SU-DHL-6 (cell line): ENCODE measurements at regions not wholly inside any gene's neighbourhood (a gene's known extent, or its start where the extent isn't known, plus 50 kb on each side); places are given as distances from the start of the nearest gene placed in this dataset.

Source experiments
- H2AFZ ChIP-seq: fragments of 200-600 bp; sonication (generic); 2 replicates; pipeline ENCODE4 v1.6.1; 2014; ENCODE audit warnings: low read depth, mild to moderate bottlenecking, moderate library complexity, mixed read lengths, antibody characterized with exemption, low read length; ENCODE audit not compliant: severe bottlenecking
- H3F3A ChIP-seq: fragments of 200-600 bp; shearing (Covaris generic); 2 replicates; pipeline ENCODE4 v1.6.0; 2016; ENCODE audit warnings: antibody characterized with exemption, mild to moderate bottlenecking; ENCODE audit not compliant: insufficient read depth
- H3K27ac ChIP-seq: fragments of 200-600 bp; sonication (generic); 2 replicates; pipeline ENCODE4 v1.5.1; 2016; ENCODE audit warnings: low read depth, mild to moderate bottlenecking, low read length, moderate library complexity, mixed read lengths
- H3K27me3 ChIP-seq: fragments of 200-600 bp; sonication (generic), shearing (Covaris generic); 2 replicates; pipeline ENCODE4 v1.6.0; 2014; ENCODE audit warnings: mild to moderate bottlenecking, low read length
- H3K36me3 ChIP-seq: fragments of 200-600 bp; sonication (generic); 2 replicates; pipeline ENCODE4 v1.6.1; 2014; ENCODE audit warnings: mild to moderate bottlenecking, low read length, mixed read lengths
- H3K4me2 ChIP-seq: fragments of 300-600, 200-600 bp; shearing (Covaris generic), sonication (generic); 2 replicates; pipeline ENCODE4 v1.6.0; 2014; ENCODE audit warnings: low read length, low read depth, mild to moderate bottlenecking; ENCODE audit not compliant: poor library complexity, severe bottlenecking
- H3K4me3 ChIP-seq: fragments of 200-600 bp; sonication (generic); 2 replicates; pipeline ENCODE4 v1.5.1; 2014; ENCODE audit warnings: antibody characterized with exemption, low read length, mild to moderate bottlenecking, mixed read lengths; ENCODE audit not compliant: insufficient read depth, poor library complexity, severe bottlenecking
- H3K79me2 ChIP-seq: fragments of 200-600 bp; sonication (generic); 2 replicates; pipeline ENCODE4 v1.6.1; 2014; ENCODE audit warnings: mild to moderate bottlenecking, low read length, moderate library complexity; ENCODE audit not compliant: insufficient read depth
- H3K9ac ChIP-seq: fragments of 200-600 bp; sonication (generic); 2 replicates; pipeline ENCODE4 v1.7.0; 2014; ENCODE audit warnings: mild to moderate bottlenecking, low read length
- H3K9me2 ChIP-seq: fragments of 200-600 bp; sonication (generic); replicated peaks from 2 replicates; pipeline ENCODE4 v1.6.1; 2014; ENCODE audit warnings: low read length; ENCODE audit not compliant: insufficient read depth
- H3K9me3 ChIP-seq: fragments of 200-600 bp; sonication (generic); 2 replicates; pipeline ENCODE4 v1.6.1; 2014; ENCODE audit warnings: low read length, mixed read lengths; ENCODE audit not compliant: insufficient read depth
- H4K20me1 ChIP-seq: fragments of 200-600 bp; sonication (generic); 2 replicates; pipeline ENCODE4 v1.6.1; 2014; ENCODE audit warnings: low read depth, mild to moderate bottlenecking, antibody characterized with exemption, low read length, moderate library complexity, mixed read lengths
- CTCF ChIP-seq: fragments of 200-600 bp; sonication (generic); IDR thresholded peaks from one replicate; pipeline ENCODE4 v1.5.1; 2017; ENCODE audit warnings: antibody characterized with exemption, mild to moderate bottlenecking, low read length, moderate library complexity; ENCODE audit not compliant: insufficient read depth, poor library complexity, severe bottlenecking
- EZH2phosphoT487 ChIP-seq: fragments of 200-600 bp; sonication (generic), shearing (Covaris generic); conservative IDR thresholded peaks from 2 replicates; pipeline ENCODE4 v1.6.1; 2018; ENCODE audit warnings: mild to moderate bottlenecking, antibody characterized with exemption, low read length, moderate library complexity, mixed read lengths

GRCh38 chr13:103516015-103516795 is 450.0 kb upstream of the SLC10A2 start:
- Histone ChIP-seq H3K9me3 (no peaks in the 10 kb centered on the region), H3K4me3 (no peak overlapping the region), H4K20me1 (no peaks in the 10 kb centered on the region), H3K79me2 (no peaks in the 10 kb centered on the region), H3K4me2 (no peak overlapping the region), H3K36me3 (no peaks in the 10 kb centered on the region), H3F3A (no peaks in the 10 kb centered on the region), H3K27ac (no peak overlapping the region), H3K27me3 (no peaks in the 10 kb centered on the region), H3K9me2 (no peaks in the 10 kb centered on the region), H3K9ac (no peak overlapping the region), H2AFZ (no peak overlapping the region)
- no peak for TF ChIP-seq EZH2phosphoT487
- TF ChIP-seq CTCF, result no peak

- no peaks in the 10 kb centered on the region for H3K9me2 ChIP-seq
- H2AFZ ChIP-seq, result no peak overlapping the region
- no peak overlapping the region for H3K4me3 ChIP-seq
- H3K9ac ChIP-seq, result no peak overlapping the region
- no peak overlapping the region for H3K4me2 ChIP-seq
- no peaks in the 10 kb centered on the region for H3K27me3 ChIP-seq
- no peaks in the 10 kb centered on the region for H3K9me3 ChIP-seq
- no peaks in the 10 kb centered on the region for H3K36me3 ChIP-seq
- no peak for TF ChIP-seq CTCF
- no peak for TF ChIP-seq EZH2phosphoT487
- no peaks in the 10 kb centered on the region for H4K20me1 ChIP-seq
- no peaks in the 10 kb centered on the region for H3K79me2 ChIP-seq
- no peaks in the 10 kb centered on the region for H3F3A ChIP-seq
- no peak overlapping the region for H3K27ac ChIP-seq
Observed at GRCh38 chr13:103515410-103515809, 449.2 kb upstream of the SLC10A2 start.

GRCh38 chr13:103514619-103515018 is 448.4 kb upstream of the SLC10A2 start:
- Histone ChIP-seq H3K4me3 (no peak overlapping the region), H3K27me3 (no peaks in the 10 kb centered on the region), H2AFZ (no peak overlapping the region), H3K4me2 (no peak overlapping the region), H3K9me3 (no peaks in the 10 kb centered on the region), H3F3A (no peaks in the 10 kb centered on the region), H3K9ac (no peak overlapping the region), H3K27ac (no peak overlapping the region), H4K20me1 (no peaks in the 10 kb centered on the region), H3K79me2 (no peaks in the 10 kb centered on the region), H3K9me2 (no peaks in the 10 kb centered on the region), H3K36me3 (no peaks in the 10 kb centered on the region)
- no peak for TF ChIP-seq CTCF
- TF ChIP-seq EZH2phosphoT487, result no peak
